PFSK-1 (cell line): ENCODE measurements at regions not wholly inside any gene's neighbourhood (a gene's known extent, or its start where the extent isn't known, plus 50 kb on each side); places are given as distances from the start of the nearest gene placed in this dataset.

Experiments
- FOXP2 ChIP-seq: optimal IDR thresholded peaks from 2 replicates; pipeline ENCODE3; 2011; ENCODE audit warnings: borderline replicate concordance, control low read depth, inconsistent platforms; ENCODE audit not compliant: insufficient read depth; ENCODE audit errors: extremely low read length, extremely low read depth
- POLR2AphosphoS5 ChIP-seq: IDR thresholded peaks from 2 replicates; pipeline ENCODE4 v1.6.1; 2012; ENCODE audit warnings: low read depth, mild to moderate bottlenecking, control low read depth, low read length, moderate library complexity
- REST ChIP-seq, 2 experiments: IDR thresholded peaks; 2 replicates each; pipeline versions ENCODE4 v1.6.1 to v1.8.0; 2011 to 2012; ENCODE audit warnings: low read depth in 2 of 2, low read length in 2 of 2, control low read depth in 1 of 2, inconsistent platforms in 1 of 2, mild to moderate bottlenecking in 1 of 2, moderate library complexity in 1 of 2; ENCODE audit not compliant: insufficient read depth in 1 of 2
- SIN3A ChIP-seq: IDR thresholded peaks from 2 replicates; pipeline ENCODE4 v1.6.1; 2012; ENCODE audit warnings: mild to moderate bottlenecking, low read length, moderate library complexity, borderline replicate concordance; ENCODE audit not compliant: insufficient read depth
- TAF1 ChIP-seq: IDR thresholded peaks from 2 replicates; pipeline ENCODE4 v1.6.1; 2012; ENCODE audit warnings: low read length, control low read depth, borderline replicate concordance; ENCODE audit not compliant: insufficient read depth

GRCh38 chr4:29014555-29014954, 1705.6 kb upstream of the PCDH7 start:
- TF ChIP-seq POLR2AphosphoS5 (no peak), SIN3A (no peak), FOXP2 (no peak), REST (IDR thresholded peaks at IDR 0.05; ENCODE audit: insufficient read depth in 1 of 2, low read depth in 2 of 2, low read length in 2 of 2) (no peak)

- no peak for TF ChIP-seq REST (IDR thresholded peaks at IDR 0.05; ENCODE audit: insufficient read depth in 1 of 2, low read depth in 2 of 2, low read length in 2 of 2)
- no peak for TF ChIP-seq FOXP2
- TF ChIP-seq TAF1, result no peak
- no peak for TF ChIP-seq SIN3A
- TF ChIP-seq POLR2AphosphoS5, result no peak
Measured at GRCh38 chr4:29033703-29034102, 1686.5 kb upstream of the PCDH7 start.

DNA sequence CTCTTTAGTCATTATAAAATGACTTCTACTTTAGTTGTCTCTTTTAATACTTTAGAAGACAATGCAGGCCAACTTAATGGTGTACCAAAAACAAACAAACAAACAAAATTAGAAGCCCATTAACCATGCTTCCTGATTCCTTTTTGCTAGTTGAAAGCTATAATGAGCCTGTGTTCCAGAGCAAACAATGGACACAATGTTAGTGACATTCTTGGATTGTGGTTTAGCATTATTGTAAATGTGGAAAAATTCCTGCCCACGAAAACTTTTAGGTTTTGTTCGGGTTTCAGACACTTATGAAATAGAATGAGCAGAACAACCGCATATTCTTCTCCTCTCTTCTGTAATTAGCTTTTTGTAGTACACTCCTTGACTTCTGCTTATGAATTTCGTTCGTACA, 1682.7 kb upstream of the PCDH7 start:
- TF ChIP-seq TAF1, result no peak
- no peak for TF ChIP-seq REST (IDR thresholded peaks at IDR 0.05; ENCODE audit: insufficient read depth in 1 of 2, low read depth in 2 of 2, low read length in 2 of 2)
- TF ChIP-seq FOXP2, result no peak
- no peak for TF ChIP-seq SIN3A
- no peak for TF ChIP-seq POLR2AphosphoS5

DNA sequence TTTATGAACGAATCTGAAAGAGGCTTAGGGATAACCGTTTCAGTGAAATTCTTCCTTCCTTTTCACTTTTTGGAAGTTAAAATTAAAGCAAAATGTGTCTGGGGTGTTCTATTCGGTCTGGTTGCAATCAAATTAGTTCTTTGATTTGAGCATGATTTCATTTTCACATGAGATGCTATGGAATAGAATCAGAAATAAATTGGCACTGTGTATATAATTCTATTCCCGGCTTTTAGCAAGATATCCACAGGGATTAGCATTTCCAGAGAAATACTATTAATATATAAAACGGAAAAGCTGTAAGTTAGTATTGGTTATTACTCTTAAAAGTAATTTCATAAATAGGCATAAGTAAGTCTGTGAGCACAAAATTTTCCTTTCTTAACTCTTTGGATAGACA, 1676.8 kb upstream of the PCDH7 start:
- TF ChIP-seq SIN3A (no peak), POLR2AphosphoS5 (no peak), TAF1 (no peak), FOXP2 (no peak), REST (IDR thresholded peaks at IDR 0.05; ENCODE audit: insufficient read depth in 1 of 2, low read depth in 2 of 2, low read length in 2 of 2) (no peak)

GRCh38 chr4:29046186-29046585, 1674.0 kb upstream of the PCDH7 start:
- TF ChIP-seq SIN3A, result no peak
- no peak for TF ChIP-seq TAF1
- no peak for TF ChIP-seq REST (IDR thresholded peaks at IDR 0.05; ENCODE audit: insufficient read depth in 1 of 2, low read depth in 2 of 2, low read length in 2 of 2)
- no peak for TF ChIP-seq POLR2AphosphoS5
- no peak for TF ChIP-seq FOXP2
